ENCODE measurements at regions not wholly inside any gene's neighbourhood (a gene's known extent, or its start where the extent isn't known, plus 50 kb on each side); places are given as distances from the start of the nearest gene placed in this dataset.

DNA sequence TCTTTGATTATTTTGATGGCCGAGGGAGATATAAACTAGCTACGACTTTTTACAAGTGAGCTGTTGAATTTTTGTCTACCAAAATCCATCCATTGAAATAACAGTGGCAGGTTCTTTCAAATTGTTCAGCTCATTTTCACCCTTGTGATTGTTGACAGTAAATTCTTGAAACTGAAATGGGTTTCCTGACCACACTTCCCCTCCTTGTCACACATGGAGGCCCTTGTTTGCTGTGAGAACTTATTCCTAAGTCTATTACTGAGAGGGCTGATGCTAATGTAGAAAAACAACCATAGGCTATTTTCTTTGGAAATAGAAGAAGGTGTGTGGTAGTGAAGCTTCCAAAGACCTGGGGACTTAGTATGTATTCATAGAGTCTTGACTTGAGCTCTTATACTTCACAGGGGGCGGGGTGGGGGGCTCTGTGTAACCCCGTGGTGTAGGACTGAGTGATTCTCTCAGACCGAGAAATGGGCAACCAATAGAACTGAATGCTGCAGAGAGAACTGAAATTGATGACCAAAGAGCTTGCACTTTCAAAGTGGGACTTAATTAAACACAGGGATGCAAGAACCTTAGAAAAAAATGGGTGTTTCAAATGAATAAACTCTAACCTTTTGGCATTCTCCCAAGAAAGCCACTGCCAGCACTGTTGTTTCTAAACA lies 718.9 kb downstream of the CCSER2 start:
- no peak for DNase-seq
- intact Hi-C loops (cut with micrococcal nuclease): no loop called here
- Mint-ChIP-seq H3K4me1 (no peaks in the 10 kb centered on the region), H3K4me3 (no peak overlapping the region), H3K27ac (no peak overlapping the region), H3K27me3 (ENCODE audit: low read depth in 3 of 3) (no peaks in the 10 kb centered on the region), H3K36me3 (no peaks in the 10 kb centered on the region), H3K9me3 (peaks cover 0 to 7% (median 3%) of the 10 kb centered on the region in 7 donors)
- H2AFZ ChIP-seq (ENCODE audit: insufficient read depth, low read depth, low read length, poor library complexity, severe bottlenecking): no peak overlapping the region
- TF ChIP-seq, protein P1, sequence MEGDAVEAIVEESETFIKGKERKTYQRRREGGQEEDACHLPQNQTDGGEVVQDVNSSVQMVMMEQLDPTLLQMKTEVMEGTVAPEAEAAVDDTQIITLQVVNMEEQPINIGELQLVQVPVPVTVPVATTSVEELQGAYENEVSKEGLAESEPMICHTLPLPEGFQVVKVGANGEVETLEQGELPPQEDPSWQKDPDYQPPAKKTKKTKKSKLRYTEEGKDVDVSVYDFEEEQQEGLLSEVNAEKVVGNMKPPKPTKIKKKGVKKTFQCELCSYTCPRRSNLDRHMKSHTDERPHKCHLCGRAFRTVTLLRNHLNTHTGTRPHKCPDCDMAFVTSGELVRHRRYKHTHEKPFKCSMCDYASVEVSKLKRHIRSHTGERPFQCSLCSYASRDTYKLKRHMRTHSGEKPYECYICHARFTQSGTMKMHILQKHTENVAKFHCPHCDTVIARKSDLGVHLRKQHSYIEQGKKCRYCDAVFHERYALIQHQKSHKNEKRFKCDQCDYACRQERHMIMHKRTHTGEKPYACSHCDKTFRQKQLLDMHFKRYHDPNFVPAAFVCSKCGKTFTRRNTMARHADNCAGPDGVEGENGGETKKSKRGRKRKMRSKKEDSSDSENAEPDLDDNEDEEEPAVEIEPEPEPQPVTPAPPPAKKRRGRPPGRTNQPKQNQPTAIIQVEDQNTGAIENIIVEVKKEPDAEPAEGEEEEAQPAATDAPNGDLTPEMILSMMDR (IDR thresholded peaks at IDR 0.05): no peak
- no peaks in the 10 kb centered on the region for H3K79me2 ChIP-seq (ENCODE audit: insufficient read depth, low read length)
- no peaks in the 10 kb centered on the region for H3K4me1 ChIP-seq (ENCODE audit: control insufficient read depth in 1 of 2, insufficient read depth in 2 of 2, low read length in 2 of 2)
- H4K20me1 ChIP-seq (ENCODE audit: insufficient read depth, low read length): no peaks in the 10 kb centered on the region
- H3K9me3 ChIP-seq (replicated peaks in 1 of 2; ENCODE audit: control insufficient read depth in 1 of 2, insufficient read depth in 1 of 2, low read length in 2 of 2): peaks cover 5 to 13% of the 10 kb centered on the region in 2 donors
- no peaks in the 10 kb centered on the region for H3K27me3 ChIP-seq (ENCODE audit: control insufficient read depth in 2 of 2, insufficient read depth in 2 of 2, low read length in 2 of 2)
- no peak overlapping the region for H3K4me3 ChIP-seq (replicated peaks in 1 of 3; ENCODE audit: low read depth in 2 of 3, low read length in 3 of 3)
- no peak overlapping the region for H3K9ac ChIP-seq (ENCODE audit: insufficient read depth, low read length, poor library complexity, severe bottlenecking)
- 73% methylated on average over 3 of the region's 5 CpGs for WGBS (ENCODE audit: insufficient coverage)
- no peak overlapping the region for H3K4me2 ChIP-seq (replicated peaks; ENCODE audit: extremely low read depth, low read length, poor library complexity, severe bottlenecking)
- H3K36me3 ChIP-seq (replicated peaks in 1 of 2; ENCODE audit: control insufficient read depth in 1 of 2, insufficient read depth in 2 of 2, low read length in 2 of 2): no peaks in the 10 kb centered on the region
- no peak overlapping the region for H3K27ac ChIP-seq (ENCODE audit: low read depth in 1 of 2, low read length in 2 of 2)

DNA sequence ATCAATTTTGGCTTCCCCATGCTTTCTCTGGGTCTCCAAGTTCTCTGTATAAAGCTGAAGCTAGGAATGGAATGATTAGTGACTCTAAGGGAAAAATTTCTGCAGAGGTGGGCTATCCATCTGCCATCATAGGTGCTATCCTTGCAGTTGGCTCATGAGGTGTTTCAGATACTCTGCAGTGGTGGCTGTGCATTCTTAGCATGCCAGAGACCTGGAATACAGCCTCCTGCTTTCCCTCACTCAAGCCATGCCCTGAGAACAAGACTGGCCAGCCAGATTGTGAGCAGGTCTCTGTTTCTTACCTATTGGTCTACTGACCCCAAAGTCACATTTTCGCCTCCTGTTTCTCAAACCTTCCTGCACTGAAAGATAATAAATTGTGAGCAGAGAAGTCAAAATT lies 719.6 kb downstream of the CCSER2 start:
- intact Hi-C loops (cut with micrococcal nuclease): no loop called here
- H3K27ac ChIP-seq (ENCODE audit: low read depth in 1 of 2, low read length in 2 of 2): no peak overlapping the region
- TF ChIP-seq, protein P1 (IDR thresholded peaks at IDR 0.05): no peak
- H4K20me1 ChIP-seq (ENCODE audit: insufficient read depth, low read length): no peaks in the 10 kb centered on the region
- H3K79me2 ChIP-seq (ENCODE audit: insufficient read depth, low read length): no peaks in the 10 kb centered on the region
- Mint-ChIP-seq H3K36me3 (no peaks in the 10 kb centered on the region), H3K27ac (no peak overlapping the region), H3K9me3 (peaks cover 0 to 12% (median 3%) of the 10 kb centered on the region in 7 donors), H3K27me3 (ENCODE audit: low read depth in 3 of 3) (no peaks in the 10 kb centered on the region), H3K4me3 (no peak overlapping the region), H3K4me1 (no peaks in the 10 kb centered on the region)
- DNase-seq: no peak
- no peak overlapping the region for H2AFZ ChIP-seq (ENCODE audit: insufficient read depth, low read depth, low read length, poor library complexity, severe bottlenecking)
- no peaks in the 10 kb centered on the region for H3K27me3 ChIP-seq (ENCODE audit: control insufficient read depth in 2 of 2, insufficient read depth in 2 of 2, low read length in 2 of 2)
- peaks cover 5 to 9% of the 10 kb centered on the region in 2 donors for H3K9me3 ChIP-seq (replicated peaks in 1 of 2; ENCODE audit: control insufficient read depth in 1 of 2, insufficient read depth in 1 of 2, low read length in 2 of 2)
- H3K4me1 ChIP-seq (ENCODE audit: control insufficient read depth in 1 of 2, insufficient read depth in 2 of 2, low read length in 2 of 2): no peaks in the 10 kb centered on the region
- H3K4me3 ChIP-seq (replicated peaks in 1 of 3; ENCODE audit: low read depth in 2 of 3, low read length in 3 of 3): no peak overlapping the region
- no CpG with 5 or more reads among the region's 1 CpG for WGBS (ENCODE audit: insufficient coverage)
- no peaks in the 10 kb centered on the region for H3K36me3 ChIP-seq (replicated peaks in 1 of 2; ENCODE audit: control insufficient read depth in 1 of 2, insufficient read depth in 2 of 2, low read length in 2 of 2)
- no peak overlapping the region for H3K4me2 ChIP-seq (replicated peaks; ENCODE audit: extremely low read depth, low read length, poor library complexity, severe bottlenecking)
- H3K9ac ChIP-seq (ENCODE audit: insufficient read depth, low read length, poor library complexity, severe bottlenecking): no peak overlapping the region
